Ishikawa (cell line): ENCODE measurements at regions not wholly inside any gene's neighbourhood (a gene's known extent, or its start where the extent isn't known, plus 50 kb on each side); places are given as distances from the start of the nearest gene placed in this dataset.

Source experiments
- CEBPB ChIP-seq: IDR thresholded peaks from 2 replicates; pipeline ENCODE4 v1.6.1; 2012
- CREB1 ChIP-seq: IDR thresholded peaks from 2 replicates; pipeline ENCODE4 v1.6.1; 2012; ENCODE audit warnings: low read depth
- EP300 ChIP-seq: IDR thresholded peaks from 2 replicates; pipeline ENCODE4 v1.6.1; 2012; ENCODE audit warnings: borderline replicate concordance
- FOXM1 ChIP-seq: IDR thresholded peaks from 2 replicates; pipeline ENCODE4 v1.6.1; 2012; ENCODE audit warnings: low read depth, borderline replicate concordance
- TAF1 ChIP-seq: IDR thresholded peaks from 2 replicates; pipeline ENCODE4 v1.6.1; 2012; ENCODE audit warnings: low read depth, mild to moderate bottlenecking
- TF ChIP-seq, protein P1 (sequence below): IDR thresholded peaks from 2 replicates; pipeline ENCODE4 v1.6.1; 2012; ENCODE audit warnings: low read depth, mild to moderate bottlenecking
- TF ChIP-seq, protein P2 (sequence below): IDR thresholded peaks from 2 replicates; pipeline ENCODE4 v1.6.1; 2012

DNA sequence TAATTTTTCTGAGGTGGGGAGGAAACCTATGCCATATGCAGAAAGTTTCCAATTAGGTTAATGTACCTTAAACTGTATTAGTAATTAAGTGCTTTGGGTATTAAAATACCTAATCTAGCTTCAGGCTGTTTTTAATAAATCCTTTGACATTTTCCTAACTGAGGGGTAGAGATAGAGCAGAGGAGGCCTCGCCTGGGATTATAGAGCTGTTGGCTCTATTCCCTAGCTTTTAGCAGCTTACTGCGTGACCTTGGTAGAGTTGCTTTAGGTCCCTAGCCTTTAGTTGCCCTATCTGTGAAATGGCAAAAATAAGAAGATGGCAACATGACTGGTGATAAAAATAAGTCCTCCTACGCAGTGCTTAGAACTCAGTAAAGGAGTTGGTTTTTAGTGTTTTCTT lies 621.0 kb downstream of the LMO4 start:
- TF ChIP-seq CREB1 (no peak), TAF1 (no peak), CEBPB (no peak), EP300 (no peak), FOXM1 (no peak)
- TF ChIP-seq, protein P1, sequence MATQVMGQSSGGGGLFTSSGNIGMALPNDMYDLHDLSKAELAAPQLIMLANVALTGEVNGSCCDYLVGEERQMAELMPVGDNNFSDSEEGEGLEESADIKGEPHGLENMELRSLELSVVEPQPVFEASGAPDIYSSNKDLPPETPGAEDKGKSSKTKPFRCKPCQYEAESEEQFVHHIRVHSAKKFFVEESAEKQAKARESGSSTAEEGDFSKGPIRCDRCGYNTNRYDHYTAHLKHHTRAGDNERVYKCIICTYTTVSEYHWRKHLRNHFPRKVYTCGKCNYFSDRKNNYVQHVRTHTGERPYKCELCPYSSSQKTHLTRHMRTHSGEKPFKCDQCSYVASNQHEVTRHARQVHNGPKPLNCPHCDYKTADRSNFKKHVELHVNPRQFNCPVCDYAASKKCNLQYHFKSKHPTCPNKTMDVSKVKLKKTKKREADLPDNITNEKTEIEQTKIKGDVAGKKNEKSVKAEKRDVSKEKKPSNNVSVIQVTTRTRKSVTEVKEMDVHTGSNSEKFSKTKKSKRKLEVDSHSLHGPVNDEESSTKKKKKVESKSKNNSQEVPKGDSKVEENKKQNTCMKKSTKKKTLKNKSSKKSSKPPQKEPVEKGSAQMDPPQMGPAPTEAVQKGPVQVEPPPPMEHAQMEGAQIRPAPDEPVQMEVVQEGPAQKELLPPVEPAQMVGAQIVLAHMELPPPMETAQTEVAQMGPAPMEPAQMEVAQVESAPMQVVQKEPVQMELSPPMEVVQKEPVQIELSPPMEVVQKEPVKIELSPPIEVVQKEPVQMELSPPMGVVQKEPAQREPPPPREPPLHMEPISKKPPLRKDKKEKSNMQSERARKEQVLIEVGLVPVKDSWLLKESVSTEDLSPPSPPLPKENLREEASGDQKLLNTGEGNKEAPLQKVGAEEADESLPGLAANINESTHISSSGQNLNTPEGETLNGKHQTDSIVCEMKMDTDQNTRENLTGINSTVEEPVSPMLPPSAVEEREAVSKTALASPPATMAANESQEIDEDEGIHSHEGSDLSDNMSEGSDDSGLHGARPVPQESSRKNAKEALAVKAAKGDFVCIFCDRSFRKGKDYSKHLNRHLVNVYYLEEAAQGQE, result no peak
- TF ChIP-seq, protein P2, sequence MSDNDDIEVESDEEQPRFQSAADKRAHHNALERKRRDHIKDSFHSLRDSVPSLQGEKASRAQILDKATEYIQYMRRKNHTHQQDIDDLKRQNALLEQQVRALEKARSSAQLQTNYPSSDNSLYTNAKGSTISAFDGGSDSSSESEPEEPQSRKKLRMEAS, result no peak
